Karpas-422 (cell line): ENCODE measurements at regions not wholly inside any gene's neighbourhood (a gene's known extent, or its start where the extent isn't known, plus 50 kb on each side); places are given as distances from the start of the nearest gene placed in this dataset.

Experiments used
- DNase-seq: peaks from one replicate; pipeline ENCODE4 v3.0.0-alpha.2; 2015
- H2AFZ ChIP-seq: fragments of 200-600 bp; sonication (generic); 2 replicates; pipeline ENCODE4 v1.6.1; 2014; ENCODE audit warnings: antibody characterized with exemption, low read length, mixed read lengths
- H3K27ac ChIP-seq: fragments of 200-600 bp; sonication (generic); 2 replicates; pipeline ENCODE4 v1.5.1; 2014; ENCODE audit warnings: mild to moderate bottlenecking, low read length, moderate library complexity
- H3K27me3 ChIP-seq: fragments of 200-600 bp; sonication (generic); 2 replicates; pipeline ENCODE4 v1.6.1; 2014; ENCODE audit warnings: low read length, mixed read lengths
- H3K36me3 ChIP-seq: fragments of 200-600 bp; sonication (generic); 2 replicates; pipeline ENCODE4 v1.6.1; 2014; ENCODE audit warnings: low read length, mixed read lengths; ENCODE audit not compliant: insufficient read depth
- H3K4me1 ChIP-seq: fragments of 200-600 bp; sonication (generic); 2 replicates; pipeline ENCODE4 v1.6.1; 2014; ENCODE audit warnings: mild to moderate bottlenecking, low read length, mixed read lengths
- H3K4me2 ChIP-seq: fragments of 200-600 bp; sonication (generic); 2 replicates; pipeline ENCODE4 v1.6.1; 2014; ENCODE audit warnings: low read length, low read depth, mild to moderate bottlenecking; ENCODE audit not compliant: poor library complexity, severe bottlenecking
- H3K4me3 ChIP-seq: fragments of 200-600 bp; sonication (generic); 2 replicates; pipeline ENCODE4 v1.5.1; 2014; ENCODE audit warnings: mild to moderate bottlenecking, antibody characterized with exemption, low read length, mixed read lengths
- H3K79me2 ChIP-seq: fragments of 200-600 bp; sonication (generic); 2 replicates; pipeline ENCODE4 v1.6.1; 2014; ENCODE audit warnings: mild to moderate bottlenecking, low read length, mixed read lengths
- H3K9ac ChIP-seq: fragments of 200-600 bp; sonication (generic); 2 replicates; pipeline ENCODE4 v1.6.0; 2014; ENCODE audit warnings: low read length
- H3K9me2 ChIP-seq: fragments of 200-600 bp; sonication (generic), shearing (Covaris generic); replicated peaks from 2 replicates; pipeline ENCODE4 v1.6.0; 2014; ENCODE audit warnings: mild to moderate bottlenecking, low read length, moderate library complexity; ENCODE audit not compliant: insufficient read depth
- H3K9me3 ChIP-seq: fragments of 300-700, 200-600 bp; sonication (generic); 2 replicates; pipeline ENCODE4 v1.6.1; 2014; ENCODE audit warnings: low read length, mixed read lengths
- H4K20me1 ChIP-seq: fragments of 200-600 bp; sonication (generic); 2 replicates; pipeline ENCODE4 v1.6.1; 2014; ENCODE audit warnings: mild to moderate bottlenecking, antibody characterized with exemption, low read length, low read depth; ENCODE audit not compliant: insufficient read depth

DNA sequence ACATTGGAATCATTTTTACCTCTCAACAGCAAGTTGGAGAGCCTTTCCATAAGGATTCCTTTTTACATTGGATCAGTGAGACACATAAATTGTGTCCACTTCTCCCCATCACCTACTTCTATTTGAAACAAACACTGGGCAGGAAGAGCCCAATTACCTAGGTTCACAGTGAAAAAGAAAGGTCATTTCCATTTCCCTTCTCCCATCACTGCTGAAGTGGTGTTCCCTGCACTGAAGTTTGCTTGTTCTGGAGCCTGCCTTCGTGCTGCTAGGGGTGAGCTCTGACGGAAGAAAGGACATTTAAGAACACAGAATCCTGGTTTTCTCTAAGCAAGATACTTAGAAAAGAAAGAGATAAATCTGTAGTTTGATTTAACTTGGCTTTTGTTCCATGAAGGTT is 123.8 kb upstream of the ZBTB20 start:
- Histone ChIP-seq H3K9me2 (no peaks in the 10 kb centered on the region), H3K4me1 (no peaks in the 10 kb centered on the region), H3K4me2 (no peak overlapping the region), H3K36me3 (no peaks in the 10 kb centered on the region), H3K4me3 (no peak overlapping the region), H3K27ac (no peak overlapping the region), H3K9ac (no peak overlapping the region), H2AFZ (no peak overlapping the region), H3K27me3 (no peaks in the 10 kb centered on the region), H4K20me1 (no peaks in the 10 kb centered on the region), H3K9me3 (no peaks in the 10 kb centered on the region), H3K79me2 (no peaks in the 10 kb centered on the region)
- no peak for DNase-seq

DNA sequence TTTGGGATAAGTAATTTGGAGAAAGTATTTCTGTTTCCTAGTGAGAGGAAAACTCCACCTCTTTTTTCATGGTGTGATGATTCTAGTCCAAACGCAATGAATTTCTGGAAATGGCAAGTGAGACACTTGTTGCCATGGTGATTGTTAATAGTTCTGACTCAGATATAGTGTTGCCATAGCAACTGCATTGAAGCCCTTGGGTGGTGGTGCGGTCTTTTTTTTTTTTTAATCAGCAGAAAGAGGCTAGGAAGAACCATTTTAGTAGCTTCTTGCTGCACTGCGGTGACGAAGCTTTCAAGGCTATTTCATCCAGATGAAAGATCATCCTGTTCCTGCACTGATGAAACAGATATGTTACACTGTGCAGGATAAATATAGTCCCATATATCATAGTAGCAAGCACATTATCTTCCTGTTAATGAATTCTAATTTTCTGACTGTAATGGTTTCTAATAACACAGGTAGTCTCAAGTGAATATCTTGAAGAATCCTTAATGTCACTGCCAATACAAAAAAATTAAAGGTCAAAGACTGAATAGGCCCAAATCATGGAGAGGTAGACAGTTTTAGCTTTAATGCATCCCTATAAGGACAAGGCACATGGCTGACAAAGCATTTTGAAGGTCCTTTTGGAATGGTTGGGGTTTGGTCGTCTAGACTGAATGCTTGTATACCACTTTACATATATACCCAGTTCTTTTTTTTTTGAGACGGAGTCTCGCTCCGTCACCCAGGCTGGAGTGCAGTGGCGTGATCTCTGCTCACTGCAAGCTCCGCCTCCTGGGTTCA is 125.1 kb upstream of the ZBTB20 start:
- Histone ChIP-seq H3K4me3 (no peak overlapping the region), H3K27ac (no peak overlapping the region), H3K4me1 (no peaks in the 10 kb centered on the region), H3K79me2 (no peaks in the 10 kb centered on the region), H3K36me3 (no peaks in the 10 kb centered on the region), H2AFZ (no peak overlapping the region), H3K27me3 (no peaks in the 10 kb centered on the region), H3K9me2 (no peaks in the 10 kb centered on the region), H3K9ac (no peak overlapping the region), H3K4me2 (no peak overlapping the region), H3K9me3 (no peaks in the 10 kb centered on the region), H4K20me1 (no peaks in the 10 kb centered on the region)
- DNase-seq = no peak

DNA sequence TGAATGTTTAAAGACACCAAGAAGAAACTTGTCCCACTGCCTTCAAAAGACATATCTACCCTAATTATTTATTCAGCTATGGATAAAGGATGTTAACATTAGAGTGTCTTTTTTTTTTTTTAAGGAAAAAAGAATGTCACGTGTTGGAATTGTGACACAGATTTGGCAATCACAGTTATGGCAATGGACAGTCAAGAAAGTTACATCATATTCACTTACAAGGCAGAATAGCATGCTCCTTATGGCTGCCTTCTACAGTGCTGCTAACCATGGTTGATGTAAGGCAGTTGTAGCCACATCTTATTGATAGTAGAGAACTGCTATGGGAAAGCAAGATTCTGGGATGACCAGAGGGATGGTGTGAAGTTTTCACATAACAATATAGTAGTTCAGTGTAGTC is 128.8 kb upstream of the ZBTB20 start:
- Histone ChIP-seq H3K4me3 (no peak overlapping the region), H3K4me1 (no peaks in the 10 kb centered on the region), H3K9me3 (no peaks in the 10 kb centered on the region), H3K27ac (no peak overlapping the region), H4K20me1 (no peaks in the 10 kb centered on the region), H3K27me3 (no peaks in the 10 kb centered on the region), H2AFZ (no peak overlapping the region), H3K79me2 (no peaks in the 10 kb centered on the region), H3K4me2 (no peak overlapping the region), H3K9ac (no peak overlapping the region), H3K9me2 (no peaks in the 10 kb centered on the region), H3K36me3 (no peaks in the 10 kb centered on the region)
- no peak for DNase-seq

DNA sequence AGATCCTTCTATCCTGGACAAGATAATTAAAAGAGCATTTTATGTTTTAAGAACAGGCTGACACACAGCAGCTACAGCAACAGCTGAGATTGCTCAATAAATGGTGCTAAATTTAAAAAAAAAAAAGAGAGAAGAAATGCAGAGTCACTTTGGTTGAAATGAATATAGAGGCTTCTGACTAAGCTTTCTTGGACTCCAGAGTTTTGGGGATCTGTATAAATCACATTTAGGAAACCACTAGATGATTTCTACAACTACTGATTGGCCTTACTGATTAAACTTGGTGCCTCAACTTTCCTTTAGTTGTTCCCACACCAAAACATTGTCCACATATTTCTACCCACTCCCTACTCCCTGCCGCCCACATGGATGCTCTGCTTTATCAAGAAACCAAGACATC is 132.9 kb upstream of the ZBTB20 start:
- Histone ChIP-seq H3K4me2 (no peak overlapping the region), H3K4me1 (no peaks in the 10 kb centered on the region), H3K27ac (no peak overlapping the region), H3K4me3 (no peak overlapping the region), H3K9me3 (no peaks in the 10 kb centered on the region), H2AFZ (no peak overlapping the region), H3K79me2 (no peaks in the 10 kb centered on the region), H4K20me1 (no peaks in the 10 kb centered on the region), H3K36me3 (no peaks in the 10 kb centered on the region), H3K9ac (no peak overlapping the region), H3K9me2 (no peaks in the 10 kb centered on the region), H3K27me3 (no peaks in the 10 kb centered on the region)
- no peak for DNase-seq

DNA sequence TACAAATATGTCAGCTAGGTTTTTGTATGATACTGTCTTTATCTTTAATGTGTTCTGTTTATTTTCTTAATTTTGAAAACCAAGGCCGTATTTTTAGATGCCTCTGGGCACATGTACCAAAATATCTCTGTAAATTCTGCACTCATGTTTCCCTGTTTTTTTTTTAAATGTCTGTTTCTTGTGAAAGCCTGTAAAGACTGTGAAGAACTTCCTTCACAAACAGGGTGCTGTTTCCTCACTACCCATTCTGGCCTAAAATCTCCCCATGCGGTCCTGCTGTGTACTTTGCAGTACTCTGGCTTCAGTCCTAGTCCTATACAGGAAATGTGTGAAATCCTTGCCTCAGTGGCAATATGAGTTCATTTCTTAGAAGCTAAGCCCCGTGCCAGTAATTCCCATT is 133.4 kb upstream of the ZBTB20 start:
- Histone ChIP-seq H3K4me1 (no peaks in the 10 kb centered on the region), H3K27me3 (no peaks in the 10 kb centered on the region), H3K36me3 (no peaks in the 10 kb centered on the region), H3K79me2 (no peaks in the 10 kb centered on the region), H3K9me3 (no peaks in the 10 kb centered on the region), H3K4me3 (no peak overlapping the region), H3K9me2 (no peaks in the 10 kb centered on the region), H2AFZ (no peak overlapping the region), H3K9ac (no peak overlapping the region), H3K4me2 (no peak overlapping the region), H3K27ac (no peak overlapping the region), H4K20me1 (no peaks in the 10 kb centered on the region)
- DNase-seq = no peak

DNA sequence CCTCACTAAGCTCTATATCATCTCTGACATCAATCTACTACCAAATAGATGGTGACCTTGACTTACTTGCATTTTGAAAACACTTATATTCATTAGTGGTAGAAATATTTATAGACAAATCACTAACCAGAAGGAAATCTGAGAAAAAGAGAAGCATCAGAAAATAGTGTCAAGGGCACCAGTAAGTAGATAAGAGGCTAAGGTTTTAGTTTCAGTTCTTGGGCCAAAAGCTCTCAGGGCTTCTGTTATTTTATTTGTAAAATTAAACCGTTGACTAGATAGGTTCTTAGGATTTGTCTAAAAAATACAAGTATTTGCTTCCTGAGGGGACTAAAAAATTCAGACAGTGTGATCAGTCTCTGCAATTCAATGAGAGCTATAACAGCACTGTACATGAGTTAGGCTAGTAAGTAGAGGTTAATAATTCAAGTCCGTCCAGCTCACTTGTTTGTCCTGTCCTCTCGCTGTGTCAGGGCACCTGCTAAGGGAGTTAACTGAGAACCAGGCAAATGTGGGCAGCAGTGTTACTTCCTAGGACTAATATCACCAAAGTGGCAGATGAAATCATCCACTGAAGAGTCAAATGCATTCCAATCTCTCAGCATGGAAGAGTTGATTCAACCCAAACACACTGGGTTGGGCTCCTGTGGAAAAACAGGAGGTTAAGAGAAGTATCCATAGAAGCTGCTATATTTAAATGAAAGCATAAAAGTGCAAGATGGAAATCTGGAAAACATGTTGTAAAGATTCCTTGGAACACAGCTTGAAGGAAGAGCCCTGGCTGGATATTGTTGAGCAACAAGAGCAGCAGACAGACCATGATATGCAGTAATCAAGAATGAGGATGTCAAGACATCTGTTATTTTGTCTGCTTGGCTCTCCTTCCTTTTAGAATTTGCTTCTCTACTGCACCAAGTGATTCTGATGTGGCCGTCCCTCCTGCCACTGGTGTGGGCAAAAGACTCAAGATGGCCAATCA is 134.9 kb upstream of the ZBTB20 start:
- no peak for DNase-seq
- H2AFZ ChIP-seq = no peak overlapping the region
- H4K20me1 ChIP-seq = no peaks in the 10 kb centered on the region
- no peaks in the 10 kb centered on the region for H3K4me1 ChIP-seq
- no peak overlapping the region for H3K4me3 ChIP-seq
- no peak overlapping the region for H3K4me2 ChIP-seq
- H3K9me3 ChIP-seq = no peaks in the 10 kb centered on the region
- H3K79me2 ChIP-seq = no peaks in the 10 kb centered on the region
- no peaks in the 10 kb centered on the region for H3K9me2 ChIP-seq
- no peak overlapping the region for H3K27ac ChIP-seq
- no peak overlapping the region for H3K9ac ChIP-seq
- H3K36me3 ChIP-seq = no peaks in the 10 kb centered on the region
- H3K27me3 ChIP-seq = no peaks in the 10 kb centered on the region

DNA sequence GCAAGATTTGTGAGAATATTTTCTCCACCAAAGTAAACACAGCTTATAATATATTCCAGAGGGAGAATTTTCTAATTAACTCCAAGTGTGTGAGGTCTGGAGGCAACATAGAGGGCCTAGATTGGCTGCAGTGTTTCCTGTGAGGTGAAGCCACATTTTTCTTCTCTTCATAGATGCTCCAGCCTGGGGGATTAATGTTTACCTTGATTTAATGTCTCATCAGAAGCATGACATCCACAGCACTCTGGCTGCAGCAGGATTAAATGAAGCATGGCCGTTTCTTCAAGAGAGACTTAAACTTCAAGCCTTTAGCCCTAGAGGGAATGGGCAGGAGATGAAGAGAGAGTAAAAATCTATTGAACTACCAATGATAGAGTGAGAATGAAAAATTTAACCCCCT is 137.9 kb upstream of the ZBTB20 start:
- Histone ChIP-seq H3K4me2 (no peak overlapping the region), H3K9me2 (no peaks in the 10 kb centered on the region), H3K27me3 (no peaks in the 10 kb centered on the region), H3K9me3 (no peaks in the 10 kb centered on the region), H4K20me1 (no peaks in the 10 kb centered on the region), H3K36me3 (no peaks in the 10 kb centered on the region), H3K79me2 (no peaks in the 10 kb centered on the region), H3K27ac (no peak overlapping the region), H3K4me3 (no peak overlapping the region), H2AFZ (no peak overlapping the region), H3K4me1 (no peaks in the 10 kb centered on the region), H3K9ac (no peak overlapping the region)
- no peak for DNase-seq

DNA sequence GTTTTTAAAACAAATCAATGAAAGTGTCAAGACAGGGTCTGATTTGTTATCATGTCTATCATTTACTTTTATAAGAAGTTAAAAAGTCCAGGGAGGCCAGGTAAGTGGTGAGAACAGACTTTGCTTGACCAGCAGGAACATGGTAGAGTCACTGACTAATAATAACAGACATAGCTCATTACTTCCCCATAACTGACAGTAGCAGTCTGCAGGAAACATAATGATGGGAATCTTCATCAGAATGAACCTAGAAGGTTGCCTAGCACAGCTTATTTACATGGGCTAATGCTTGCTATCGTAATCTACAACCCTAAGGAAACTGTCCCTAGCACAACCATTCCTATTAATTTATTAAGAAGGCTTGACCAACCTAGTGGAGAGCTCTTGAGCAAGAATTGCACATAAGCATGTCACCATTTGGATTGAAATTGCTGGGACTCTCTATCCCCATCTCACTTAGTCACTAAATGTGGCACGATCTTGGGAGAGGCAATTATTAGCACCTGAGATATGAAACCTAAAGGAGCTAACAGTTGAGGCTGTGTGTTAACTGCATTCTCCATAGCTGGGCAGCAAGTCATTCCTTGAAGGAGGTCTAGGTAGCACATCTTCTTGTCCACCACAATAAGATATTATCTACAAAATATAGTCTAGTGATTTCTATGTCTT is 139.6 kb upstream of the ZBTB20 start:
- Histone ChIP-seq H3K36me3 (no peaks in the 10 kb centered on the region), H2AFZ (no peak overlapping the region), H3K79me2 (no peaks in the 10 kb centered on the region), H3K4me2 (no peak overlapping the region), H3K9ac (no peak overlapping the region), H3K4me1 (no peaks in the 10 kb centered on the region), H3K4me3 (no peak overlapping the region), H4K20me1 (no peaks in the 10 kb centered on the region), H3K9me2 (no peaks in the 10 kb centered on the region), H3K27me3 (no peaks in the 10 kb centered on the region), H3K9me3 (no peaks in the 10 kb centered on the region), H3K27ac (no peak overlapping the region)
- no peak for DNase-seq
